Calu3 (cell line): ENCODE measurements at regions not wholly inside any gene's neighbourhood (a gene's known extent, or its start where the extent isn't known, plus 50 kb on each side); places are given as distances from the start of the nearest gene placed in this dataset.
"Not testable (repeated sequence)": the region's sequence is repeated elsewhere in the genome, so short reads cannot be mapped to it uniquely, and the experiment has no call there.

Experiments
- BruUV-seq: library from RNA; stranded (reverse); fragments of 400-500 nt; replicated peaks from 2 replicates; lab custom pipeline; 2021; lab: Mats Ljungman, UMichigan
- CTCF ChIA-PET: fragments of 300-600 bp; sonication (Branson Sonifier 250); formaldehyde crosslinking; loops from one replicate; lab custom pipeline; 2022; ENCODE audit warnings: antibody characterized with exemption; lab: Charles Lee
- DNase-seq: peaks from one replicate; pipeline ENCODE4 v3.0.0; 2022
- H3K27ac Mint-ChIP-seq: one replicate; pipeline ENCODE4 v1.8.0; 2022; ENCODE audit warnings: mixed read lengths; ENCODE audit not compliant: unreplicated experiment
- H3K27me3 Mint-ChIP-seq: one replicate; pipeline ENCODE4 v1.8.0; 2022; ENCODE audit warnings: mixed read lengths; ENCODE audit not compliant: unreplicated experiment
- H3K36me3 Mint-ChIP-seq: one replicate; pipeline ENCODE4 v1.8.0; 2022; ENCODE audit warnings: mild to moderate bottlenecking, moderate library complexity, mixed read lengths; ENCODE audit not compliant: insufficient read depth, unreplicated experiment
- H3K4me1 Mint-ChIP-seq: one replicate; pipeline ENCODE4 v1.8.0; 2022; ENCODE audit warnings: mild to moderate bottlenecking, low read depth, mixed read lengths; ENCODE audit not compliant: unreplicated experiment
- H3K4me3 Mint-ChIP-seq: one replicate; pipeline ENCODE4 v1.8.0; 2022; ENCODE audit warnings: mild to moderate bottlenecking, low read depth, moderate library complexity, mixed read lengths; ENCODE audit not compliant: unreplicated experiment
- H3K9me3 Mint-ChIP-seq: one replicate; pipeline ENCODE4 v1.8.0; 2022; ENCODE audit warnings: low read depth, mixed read lengths; ENCODE audit not compliant: unreplicated experiment
- CTCF ChIP-seq: fragments of 200-600 bp; IDR thresholded peaks from one replicate; pipeline ENCODE4 v1.8.0; 2022; ENCODE audit warnings: antibody characterized with exemption; ENCODE audit not compliant: unreplicated experiment
- intact Hi-C: fragments of 100-400 bp; cut with micrococcal nuclease; formaldehyde crosslinking; loops from one replicate; pipeline ENCODE4 v1.10.0; 2022; ENCODE audit not compliant: unreplicated experiment

DNA sequence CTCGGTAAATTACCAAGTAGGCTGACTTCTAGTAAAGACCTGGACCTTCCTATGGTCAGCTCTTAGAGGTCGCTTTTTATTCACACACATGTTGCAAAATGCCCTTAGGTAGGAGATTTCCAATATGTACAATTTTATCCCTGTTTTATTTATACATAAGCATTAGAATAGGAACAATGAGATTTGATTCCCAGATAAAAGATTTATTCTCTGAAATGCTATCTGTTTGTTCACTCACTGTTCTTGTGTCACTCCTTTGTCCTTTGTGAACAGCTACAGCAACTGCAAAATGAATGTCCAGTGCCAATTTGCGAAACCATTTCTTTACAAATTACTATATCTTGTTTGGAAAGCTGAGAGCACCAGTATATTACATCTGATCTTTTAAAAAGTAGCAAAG, 991.5 kb upstream of the TYRP1 start:
- CTCF ChIA-PET: no interaction called here
- Mint-ChIP-seq H3K4me3 (no peak overlapping the region), H3K27me3 (no peaks in the 10 kb centered on the region), H3K4me1 (no peaks in the 10 kb centered on the region), H3K36me3 (no peaks in the 10 kb centered on the region), H3K27ac (no peak overlapping the region), H3K9me3 (peaks cover 7% of the 10 kb centered on the region)
- no peak for TF ChIP-seq CTCF
- BruUV-seq: no TSS peak
- intact Hi-C loops: no loop called here
- DNase-seq: no peak

DNA sequence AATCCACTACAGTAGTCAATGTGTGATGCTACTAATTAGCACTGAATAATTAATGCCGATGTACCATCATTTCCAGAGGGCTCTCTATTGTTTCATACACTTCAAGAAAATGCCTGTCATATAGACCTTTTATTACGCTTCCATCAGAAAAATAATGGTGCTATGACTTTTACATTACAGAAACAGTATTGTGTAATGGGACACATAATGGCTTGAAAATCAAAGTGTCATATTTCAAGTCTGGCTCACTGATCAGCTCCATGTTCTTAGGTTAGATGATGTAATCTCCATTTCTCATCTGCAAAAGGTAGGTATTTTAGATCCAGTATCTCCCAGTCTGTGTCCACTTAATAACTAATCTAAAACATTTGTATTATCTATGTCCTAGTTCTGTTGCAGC, 990.6 kb upstream of the TYRP1 start:
- CTCF ChIA-PET: no interaction called here
- BruUV-seq: no TSS peak
- Mint-ChIP-seq H3K9me3 (peaks cover 2% of the 10 kb centered on the region), H3K36me3 (no peaks in the 10 kb centered on the region), H3K27ac (no peak overlapping the region), H3K4me1 (no peaks in the 10 kb centered on the region), H3K27me3 (no peaks in the 10 kb centered on the region), H3K4me3 (no peak overlapping the region)
- intact Hi-C loops: no loop called here
- no peak for TF ChIP-seq CTCF
- DNase-seq: no peak

DNA sequence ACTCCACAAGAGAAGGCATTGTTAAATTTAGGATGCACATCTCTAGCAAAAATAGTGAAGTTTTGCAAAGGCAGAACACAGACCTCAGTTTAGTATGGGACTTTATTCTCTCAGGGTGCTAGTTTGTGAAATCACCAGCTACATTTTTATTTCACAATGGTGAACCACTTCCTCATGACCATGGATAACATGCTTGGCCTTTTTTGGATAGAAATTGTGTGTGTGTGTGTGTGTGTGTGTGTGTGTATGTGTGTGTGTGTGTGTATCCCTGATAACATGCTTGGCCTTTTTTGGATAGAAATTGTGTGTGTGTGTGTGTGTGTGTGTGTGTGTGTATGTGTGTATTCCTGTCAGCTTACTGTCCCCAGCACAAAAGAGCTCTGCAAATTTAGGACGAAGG, 989.0 kb upstream of the TYRP1 start:
- H3K4me1 Mint-ChIP-seq, H3K27me3 Mint-ChIP-seq, DNase-seq, H3K36me3 Mint-ChIP-seq, H3K27ac Mint-ChIP-seq, intact Hi-C loops, H3K9me3 Mint-ChIP-seq, BruUV-seq, H3K4me3 Mint-ChIP-seq: not testable (repeated sequence)
- CTCF ChIA-PET: interaction anchor here (0.6 kb wide), 2 partner anchors 42 to 1002 kb away, joined by 3 read pairs; no protein-coding TSS in a partner anchor

GRCh38 chr9:11708899-11709298, 984.3 kb upstream of the TYRP1 start:
- CTCF ChIA-PET: no interaction called here

More at GRCh38 chr9:11708899-11709298, 984.3 kb upstream of the TYRP1 start:
- H3K27me3 Mint-ChIP-seq: no peaks in the 10 kb centered on the region
- H3K9me3 Mint-ChIP-seq: peaks cover 5% of the 10 kb centered on the region
- H3K27ac Mint-ChIP-seq: no peak overlapping the region
- no peaks in the 10 kb centered on the region for H3K36me3 Mint-ChIP-seq
- no peak for DNase-seq
- no TSS peak for BruUV-seq
- no peaks in the 10 kb centered on the region for H3K4me1 Mint-ChIP-seq
- H3K4me3 Mint-ChIP-seq: no peak overlapping the region
- TF ChIP-seq CTCF: no peak
- intact Hi-C loops: no loop called here
